ENCODE measurements at regions not wholly inside any gene's neighbourhood (a gene's known extent, or its start where the extent isn't known, plus 50 kb on each side); places are given as distances from the start of the nearest gene placed in this dataset.

DNA sequence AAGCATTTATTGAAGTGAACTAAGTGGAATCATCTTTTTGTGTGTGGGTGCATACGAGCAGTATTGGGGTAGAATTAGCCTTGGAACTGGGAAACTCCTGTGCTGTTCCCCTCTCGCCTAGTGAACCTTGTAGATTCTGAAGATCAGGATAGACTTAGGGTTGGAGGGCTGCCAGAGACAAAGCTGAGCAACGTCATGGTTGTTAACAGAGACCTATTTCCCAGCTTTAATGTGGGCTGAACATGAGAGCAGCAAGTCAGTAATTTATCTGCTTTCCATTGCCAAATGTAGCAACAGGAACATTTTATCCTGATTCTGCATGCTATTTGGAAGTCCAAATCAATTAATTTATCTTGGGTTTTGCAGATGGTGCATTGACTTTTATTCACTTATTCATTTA lies 246.6 kb downstream of the IL20RB start:
- DNase-seq (ENCODE audit: low read depth): no peak

DNA sequence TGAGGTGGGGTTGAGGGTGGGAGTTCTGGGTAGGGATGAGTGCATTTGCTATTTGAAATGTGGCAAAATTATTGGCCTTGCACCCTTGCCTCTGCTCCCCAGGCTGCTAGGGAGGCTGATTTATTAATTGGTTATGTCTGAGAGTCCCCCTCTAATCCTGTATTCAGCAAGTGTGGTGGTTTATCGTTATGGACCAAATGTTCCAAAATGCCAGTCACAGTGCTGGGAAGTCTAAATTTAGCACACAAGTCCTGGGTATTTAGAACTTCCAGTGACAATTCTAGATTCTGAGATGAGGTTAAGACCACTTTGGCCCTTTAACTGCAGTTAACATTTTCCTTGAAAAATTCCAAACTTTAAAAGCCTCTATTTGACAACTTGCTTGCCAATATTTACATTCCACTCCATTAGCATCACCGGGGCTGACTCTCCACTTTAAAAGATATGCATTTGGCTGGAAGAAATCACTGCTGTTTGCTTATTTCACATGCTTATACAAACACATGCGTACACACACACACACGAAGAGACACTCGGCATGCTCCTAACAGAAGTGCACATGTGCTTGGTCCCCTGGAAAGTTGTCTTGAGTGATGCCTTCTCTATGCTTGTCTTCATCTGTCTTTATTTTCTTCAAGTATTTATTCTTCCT lies 247.7 kb downstream of the IL20RB start:
- DNase-seq (ENCODE audit: low read depth): no peak

DNA sequence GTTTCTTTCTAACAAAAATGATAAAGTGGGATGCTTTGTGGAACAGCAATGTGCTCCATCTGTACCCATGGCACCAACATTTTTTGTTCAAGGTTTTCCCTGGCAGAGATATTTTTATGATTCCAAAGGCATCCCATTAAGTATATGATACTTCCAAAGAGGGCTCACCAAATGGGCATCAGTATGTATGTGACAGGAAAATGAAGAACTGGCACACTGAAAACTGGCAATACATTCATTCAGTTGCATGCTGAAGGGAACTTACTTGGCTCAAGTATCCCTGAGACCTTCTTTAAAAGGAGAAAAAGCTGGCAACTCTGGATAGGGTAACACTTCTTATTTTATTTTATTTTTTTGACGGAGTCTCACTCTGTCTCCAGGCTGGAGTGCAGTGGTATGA lies 249.8 kb downstream of the IL20RB start:
- DNase-seq (ENCODE audit: low read depth): no peak

DNA sequence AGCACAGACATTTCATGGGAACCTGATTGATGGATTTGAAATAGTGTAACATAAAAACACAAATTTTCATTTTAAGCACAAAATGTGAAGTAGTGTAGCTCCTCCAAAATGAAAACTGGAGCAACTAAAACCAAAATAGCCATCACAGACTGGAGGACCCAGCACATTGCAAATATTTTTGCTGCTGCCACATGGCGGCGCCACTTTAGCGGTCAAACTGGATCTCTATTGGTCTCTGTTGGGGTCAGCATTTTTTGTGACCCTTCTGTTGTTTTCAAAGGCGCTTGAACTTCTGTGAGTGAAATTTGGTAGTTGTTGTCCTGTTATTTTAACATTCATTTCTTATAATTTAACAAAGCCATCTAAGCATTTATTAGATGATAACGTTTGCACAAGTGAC lies 259.9 kb downstream of the IL20RB start:
- no peak for DNase-seq (ENCODE audit: low read depth)

DNA sequence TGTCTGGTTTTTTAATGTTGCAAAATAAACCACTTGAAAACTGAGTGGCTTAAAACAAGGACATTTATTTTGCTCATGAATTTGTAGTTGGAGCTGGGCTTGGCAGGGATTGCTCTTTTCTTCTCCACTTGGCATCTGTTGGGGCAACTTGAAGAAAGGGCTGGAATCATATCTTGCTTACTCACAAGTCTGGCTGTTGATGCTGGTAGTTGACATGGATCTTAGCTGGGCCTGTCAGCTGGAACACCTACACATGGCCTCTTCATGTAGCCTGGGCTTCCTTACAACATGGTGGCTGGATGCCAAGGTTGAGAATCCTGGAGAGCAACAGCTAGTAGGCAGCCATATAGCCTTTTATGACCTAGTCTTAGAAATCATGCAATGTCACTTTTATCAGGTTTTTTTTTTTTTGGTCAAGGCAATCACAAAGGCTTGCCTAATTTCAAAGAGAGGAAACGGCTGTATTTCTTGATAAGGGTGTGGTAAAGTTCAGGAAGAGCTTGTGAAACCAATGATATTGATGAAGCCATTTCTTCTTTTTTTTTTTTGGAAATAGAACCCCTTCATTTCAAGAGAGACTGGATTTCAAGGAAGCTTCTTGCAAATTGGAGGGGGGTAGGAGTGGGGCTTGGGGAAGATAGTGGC lies 262.1 kb downstream of the IL20RB start:
- no peak for DNase-seq (ENCODE audit: low read depth)

DNA sequence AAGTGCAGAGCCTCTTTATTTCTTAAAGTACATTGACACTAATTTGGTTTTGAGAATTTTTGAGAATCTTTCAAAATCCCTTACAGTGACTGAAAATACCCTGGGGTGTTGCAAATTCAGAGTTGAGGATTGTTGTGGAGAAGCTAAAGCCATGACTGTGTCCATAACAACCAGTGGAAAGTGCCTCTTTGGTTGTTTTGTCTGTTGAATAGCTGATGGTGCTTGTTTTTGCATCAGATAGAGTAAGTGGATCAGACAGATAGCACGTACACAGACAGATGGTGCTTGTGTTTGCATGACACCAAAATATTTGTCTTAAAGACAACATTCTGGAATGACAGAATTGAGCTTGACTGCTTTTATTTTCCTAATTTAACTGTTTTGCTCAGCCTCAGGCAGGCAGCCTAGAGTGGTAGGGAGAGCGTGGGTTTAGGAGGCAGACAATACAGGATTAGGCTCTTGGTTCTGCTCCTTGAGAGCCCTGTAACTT lies 265.0 kb downstream of the IL20RB start:
- DNase-seq (ENCODE audit: low read depth): no peak

DNA sequence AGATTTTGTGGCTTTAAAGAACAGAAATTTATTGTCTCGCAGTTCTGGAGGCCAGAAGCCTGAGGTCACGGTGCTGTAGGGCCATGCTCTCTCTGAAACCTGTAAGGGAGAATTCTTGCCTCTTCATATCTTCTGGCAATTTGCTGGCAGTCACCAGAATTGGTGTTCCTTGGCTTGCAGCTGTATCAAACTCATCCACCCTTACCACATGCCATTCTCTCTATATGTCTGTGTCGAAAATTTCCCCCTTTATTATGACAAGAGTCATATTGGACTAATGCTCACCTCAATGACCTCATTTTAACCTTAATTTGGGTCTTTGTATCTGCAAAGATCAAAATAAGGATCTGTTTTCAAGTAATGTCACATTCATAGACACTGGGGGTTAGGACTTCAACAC lies 266.7 kb downstream of the IL20RB start:
- DNase-seq (ENCODE audit: low read depth): no peak

DNA sequence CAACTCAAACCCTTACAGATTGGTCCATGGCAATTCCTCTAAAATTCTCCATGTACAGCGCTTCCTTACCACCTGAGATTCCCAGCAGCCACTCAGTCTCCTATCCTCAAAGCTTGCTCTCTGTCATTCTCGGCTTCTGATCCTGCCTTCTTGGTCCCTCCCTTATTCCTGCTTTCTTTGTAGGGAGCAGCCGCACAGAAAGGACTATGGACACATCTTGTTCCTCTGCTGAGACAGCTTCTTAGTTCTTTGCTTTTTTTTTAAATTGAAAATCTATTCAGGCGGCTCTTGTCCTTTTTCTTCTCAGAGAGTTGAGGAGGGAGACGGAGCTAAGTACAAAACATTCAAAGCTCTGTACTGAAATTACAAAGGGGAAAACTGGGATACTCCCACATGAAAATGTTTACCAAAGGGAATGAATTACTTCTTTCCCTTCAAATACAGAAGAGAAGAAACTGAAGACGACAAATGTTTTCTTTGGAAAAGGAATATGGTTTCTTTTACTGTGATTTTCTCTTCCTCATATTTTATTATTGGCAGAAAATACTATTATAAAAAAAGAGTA lies 285.1 kb downstream of the IL20RB start:
- DNase-seq (ENCODE audit: low read depth): no peak

DNA sequence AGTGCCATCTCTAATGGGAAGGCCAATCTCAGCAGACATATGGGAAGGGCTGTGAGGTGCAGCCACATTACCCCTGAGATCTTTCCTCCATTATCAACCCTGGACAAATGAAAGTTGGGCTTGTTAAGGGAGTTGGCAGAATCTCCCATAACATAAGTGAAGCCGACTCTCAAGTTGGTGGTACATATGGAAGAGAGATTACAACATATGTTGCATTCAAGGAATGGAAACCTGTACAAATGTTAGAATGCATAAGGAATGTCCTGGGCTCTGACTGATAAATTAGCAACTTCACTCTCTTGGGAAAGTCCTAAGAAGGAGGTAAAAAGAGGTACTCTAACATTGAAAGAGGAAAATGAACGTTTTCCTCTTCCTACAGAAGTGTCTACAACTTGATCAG lies 288.7 kb downstream of the IL20RB start:
- no peak for DNase-seq (ENCODE audit: low read depth)

DNA sequence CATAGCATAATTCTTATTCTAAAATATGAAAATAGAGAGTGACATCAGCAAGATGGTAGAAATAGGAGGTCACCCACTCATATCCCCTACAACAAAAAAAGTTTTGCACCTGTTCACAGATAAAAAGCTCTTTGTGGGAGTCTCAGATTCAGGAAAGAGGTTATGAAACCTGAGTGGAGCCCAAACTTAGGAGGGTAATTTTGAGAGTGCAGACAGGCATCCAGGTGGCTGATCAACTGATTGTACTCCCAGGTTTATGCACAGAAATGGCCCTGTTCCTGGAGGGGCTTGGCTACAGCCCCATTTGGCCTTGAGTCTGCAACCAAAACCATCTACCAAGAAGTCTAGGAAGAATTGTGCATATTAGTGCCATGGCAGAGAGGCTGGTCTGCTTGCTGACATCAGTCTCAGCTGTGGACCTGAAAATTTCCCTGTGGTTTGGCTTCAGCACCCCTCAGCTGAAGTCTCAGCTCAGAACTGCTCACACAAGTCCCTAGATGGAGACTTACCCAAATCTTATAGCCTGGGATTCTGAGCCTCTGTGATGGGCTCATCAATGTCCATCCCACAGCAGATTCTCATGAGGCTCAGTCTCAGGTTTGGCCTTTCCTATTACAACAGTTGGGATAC lies 291.6 kb downstream of the IL20RB start:
- no peak for DNase-seq (ENCODE audit: low read depth)

DNA sequence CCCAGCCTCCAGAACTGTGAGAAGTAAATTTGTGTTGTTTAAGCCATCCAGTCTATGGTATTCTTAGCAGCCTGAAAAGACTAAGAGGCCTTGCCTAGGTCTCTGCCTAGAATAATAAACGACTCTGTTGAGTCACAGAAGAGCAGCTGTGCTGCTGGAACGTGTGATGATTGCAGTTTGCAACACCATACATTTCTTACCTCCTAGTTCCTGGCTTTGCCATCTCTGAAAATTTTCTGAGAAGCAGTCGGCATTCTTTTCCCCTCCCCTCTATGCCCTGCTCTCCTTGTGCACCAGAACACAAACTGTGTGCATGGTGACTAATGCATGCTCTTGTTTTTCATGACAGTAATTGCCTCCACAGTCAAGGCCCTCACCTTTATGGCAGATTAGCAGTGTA lies 301.3 kb downstream of the IL20RB start:
- no peak for DNase-seq (ENCODE audit: low read depth)

DNA sequence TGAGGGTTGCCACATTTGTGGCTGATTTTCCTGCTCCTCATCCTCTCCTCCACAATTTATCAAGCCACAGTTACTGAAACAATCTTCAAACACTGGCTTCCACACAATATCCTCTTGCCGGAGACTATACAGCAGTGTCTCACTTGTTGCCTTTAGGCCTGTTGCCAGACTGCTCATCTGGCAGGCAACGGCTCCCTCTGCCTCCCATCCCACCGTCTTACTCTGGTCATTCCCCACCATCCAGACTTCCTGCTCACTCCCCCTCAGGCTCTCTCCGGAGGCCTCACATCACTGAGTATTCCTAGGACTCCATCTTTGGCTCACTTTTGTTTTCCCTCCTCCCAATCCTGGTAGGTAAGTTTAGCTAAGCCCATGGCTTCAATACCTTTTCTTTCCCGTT lies 301.9 kb downstream of the IL20RB start:
- no peak for DNase-seq (ENCODE audit: low read depth)

DNA sequence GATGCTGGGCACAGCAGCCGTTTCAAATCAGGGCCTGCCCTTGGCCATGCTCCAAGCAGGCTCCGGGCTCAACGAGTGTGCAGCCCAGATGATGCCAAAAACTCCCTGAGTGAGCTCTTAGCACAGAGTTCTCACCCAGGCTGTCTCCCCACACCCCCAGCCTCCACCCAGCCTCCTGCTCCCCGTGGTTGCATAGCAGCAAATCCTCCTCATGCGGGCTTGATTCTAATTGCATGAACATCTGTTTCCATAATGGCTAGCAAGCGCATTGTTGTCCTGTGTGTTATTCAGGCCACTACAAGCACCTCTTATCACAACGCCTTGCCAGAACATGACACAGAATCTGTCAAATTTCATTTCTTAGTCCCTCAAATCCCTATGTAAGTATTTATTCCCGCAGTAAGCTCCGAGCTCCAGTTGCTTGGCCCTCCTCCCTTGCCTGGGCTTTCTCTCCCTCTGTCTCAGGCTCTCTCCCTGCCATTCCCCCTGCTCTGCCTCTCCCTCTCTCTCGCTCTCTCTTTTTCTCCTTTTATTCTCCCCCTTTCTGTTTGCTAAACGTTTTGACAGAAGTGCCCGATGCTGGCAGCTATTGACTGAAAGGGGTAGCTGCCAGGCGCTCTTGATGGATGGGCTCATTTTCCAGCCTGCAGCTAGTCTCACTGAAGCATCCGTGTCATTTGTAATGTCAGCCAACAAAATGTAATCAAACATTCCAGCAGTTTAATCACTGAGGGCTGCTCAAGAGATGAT lies 306.5 kb downstream of the IL20RB start:
- no peak for DNase-seq (ENCODE audit: low read depth)

DNA sequence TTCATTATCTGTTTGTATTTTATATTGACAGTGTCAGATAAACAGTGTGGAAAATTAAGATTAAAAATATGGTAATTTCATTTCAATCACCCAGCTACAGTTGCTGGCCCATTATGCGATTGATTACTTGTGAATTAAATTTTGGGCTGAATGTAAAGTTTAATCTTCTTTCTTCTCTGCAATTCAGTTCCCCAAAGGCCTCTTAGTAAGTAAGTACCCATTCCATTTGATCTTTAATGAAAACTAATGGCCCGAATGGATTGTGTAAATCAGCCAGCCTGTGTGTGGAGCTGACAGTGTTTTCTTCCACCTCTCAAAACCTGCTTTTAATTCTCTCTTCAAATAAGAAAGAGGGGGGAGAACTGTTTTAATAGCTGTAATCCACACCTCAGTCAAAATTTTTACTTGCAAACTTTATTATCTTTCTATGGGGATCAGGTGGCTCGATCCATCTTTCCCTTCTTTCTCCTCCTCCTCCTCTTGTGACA lies 307.1 kb downstream of the IL20RB start:
- DNase-seq (ENCODE audit: low read depth): no peak

DNA sequence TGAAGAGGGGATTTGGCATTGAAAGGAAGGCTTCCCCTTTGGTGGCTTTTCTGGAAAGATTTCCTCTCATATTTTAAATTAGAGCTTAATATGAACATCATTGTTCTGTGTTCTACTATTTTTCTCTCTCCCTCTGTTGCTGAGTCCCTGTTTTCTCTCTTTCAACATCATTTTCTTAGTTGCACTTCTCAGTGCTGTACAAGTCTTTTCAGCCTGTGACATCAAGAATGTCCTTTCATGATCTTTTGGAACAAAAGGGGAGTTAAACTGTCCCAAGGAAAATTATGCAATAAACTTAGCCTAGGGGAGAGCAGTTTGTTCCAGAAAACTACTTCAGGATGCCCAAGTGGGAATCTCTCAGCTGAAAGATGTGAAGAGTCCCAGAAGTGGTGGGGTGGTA lies 325.1 kb downstream of the IL20RB start:
- DNase-seq (ENCODE audit: low read depth): no peak

DNA sequence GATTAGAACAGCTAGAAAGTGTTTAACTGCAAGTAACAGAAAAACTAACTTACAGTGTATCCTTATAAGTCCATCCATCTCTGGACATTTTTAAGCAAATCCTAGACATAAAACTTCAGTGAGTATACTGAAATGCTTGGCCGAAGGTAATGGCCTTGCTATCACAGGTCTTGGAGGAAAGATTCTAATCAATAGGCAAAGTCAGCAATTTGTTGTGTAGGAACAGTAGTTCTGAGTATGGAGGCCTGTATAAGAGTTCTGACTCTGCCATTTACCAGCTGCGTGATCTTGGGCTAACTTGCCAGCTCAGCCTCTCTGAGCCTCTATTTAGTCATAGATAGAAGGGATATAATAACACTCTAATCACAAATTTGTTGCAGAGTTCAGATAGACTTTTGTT lies 328.1 kb downstream of the IL20RB start:
- no peak for DNase-seq (ENCODE audit: low read depth)

DNA sequence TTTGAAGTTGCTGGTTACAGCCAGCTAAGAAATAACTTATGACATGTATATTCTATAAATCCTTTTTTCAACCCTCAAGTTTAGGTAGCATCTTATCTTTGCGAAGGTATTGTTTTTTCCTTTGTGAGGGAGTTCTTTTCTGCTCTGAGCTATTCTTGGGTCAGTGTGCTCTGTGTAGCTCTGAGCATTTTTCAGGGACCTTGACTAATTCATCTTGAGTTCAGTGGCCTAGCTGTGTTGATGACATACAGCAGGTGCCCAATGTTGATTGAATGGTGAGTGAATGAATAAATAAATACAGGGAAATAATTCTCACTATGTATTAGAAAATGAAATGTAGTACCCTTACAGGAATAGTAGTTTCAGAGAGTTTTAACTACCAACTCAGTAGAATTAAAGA lies 335.3 kb downstream of the IL20RB start:
- DNase-seq (ENCODE audit: low read depth): no peak

DNA sequence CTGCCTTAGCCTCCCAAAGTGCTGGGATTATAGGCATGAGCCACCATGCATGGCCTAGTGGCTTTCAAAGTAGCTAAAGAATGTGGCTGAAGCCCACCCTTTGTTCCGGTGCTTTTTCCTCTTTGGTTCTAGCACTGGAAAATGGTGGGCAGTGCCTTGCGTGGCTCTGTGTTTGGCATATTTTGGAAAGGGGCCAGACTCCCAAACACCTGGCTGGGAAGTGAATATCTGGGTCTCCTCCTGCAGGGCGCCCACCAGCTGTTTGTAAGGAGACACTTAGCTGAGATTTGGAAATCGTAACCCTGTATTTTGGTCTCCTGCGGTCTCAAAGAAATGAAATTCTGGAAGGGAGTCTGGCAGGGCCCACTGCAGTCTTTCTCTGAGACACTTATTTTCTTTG lies 336.4 kb downstream of the IL20RB start:
- DNase-seq (ENCODE audit: low read depth): no peak

DNA sequence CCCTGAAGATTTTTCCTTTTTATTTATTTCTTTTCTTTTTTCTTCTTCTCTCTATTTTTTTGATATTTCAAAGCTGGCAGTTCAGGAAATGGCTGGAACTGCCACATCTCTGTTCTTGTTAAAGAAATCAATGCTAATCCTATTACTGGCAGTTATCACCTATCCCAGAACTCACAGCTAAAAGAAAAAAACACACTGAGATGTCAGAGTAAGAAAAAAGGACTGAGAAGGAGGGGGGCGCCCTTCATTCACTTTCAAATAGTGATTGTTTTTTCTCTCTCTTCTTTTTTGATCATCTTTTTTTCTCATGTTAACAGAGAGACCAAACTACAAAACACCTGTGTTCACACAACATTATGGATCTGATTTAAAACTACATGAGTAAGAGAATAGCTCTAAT lies 337.1 kb downstream of the IL20RB start:
- DNase-seq (ENCODE audit: low read depth): no peak

DNA sequence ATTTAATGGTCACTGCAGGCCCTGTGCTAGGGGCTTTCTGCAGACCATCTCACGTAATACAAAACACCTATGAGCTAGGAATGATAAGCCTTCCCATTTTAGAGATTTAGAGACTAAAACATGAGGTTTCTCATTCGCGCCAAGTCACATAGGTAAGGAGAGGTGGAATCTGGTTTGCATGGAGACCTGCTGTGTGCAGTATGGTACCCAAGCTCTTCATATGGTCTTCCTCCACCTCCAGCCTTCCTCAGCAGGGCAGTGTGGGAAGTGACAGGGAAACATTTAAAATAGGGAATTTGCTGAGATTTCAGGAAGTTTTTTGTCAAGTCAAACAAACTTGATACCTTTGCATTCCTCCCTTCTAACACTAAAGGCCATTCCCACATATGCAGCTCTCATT lies 337.6 kb downstream of the IL20RB start:
- no peak for DNase-seq (ENCODE audit: low read depth)

DNA sequence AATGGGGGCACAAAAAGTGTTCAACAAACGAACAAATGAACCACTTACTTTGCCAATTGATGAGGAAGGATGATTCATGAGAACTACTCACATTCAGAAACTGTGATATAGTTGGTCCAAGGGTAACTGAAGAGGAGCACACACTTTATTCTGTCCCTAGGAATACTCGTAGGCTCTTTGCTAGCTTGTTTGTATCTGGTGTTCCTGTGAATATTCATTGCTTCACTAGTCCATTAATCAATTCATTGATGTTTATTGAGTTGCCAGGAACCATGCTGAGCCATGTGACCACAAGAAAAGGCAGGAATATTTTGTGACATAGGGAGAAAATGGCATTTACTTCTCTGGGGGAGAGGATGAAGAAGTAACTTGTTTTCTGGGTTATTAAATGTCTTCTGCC lies 338.3 kb downstream of the IL20RB start:
- no peak for DNase-seq (ENCODE audit: low read depth)

DNA sequence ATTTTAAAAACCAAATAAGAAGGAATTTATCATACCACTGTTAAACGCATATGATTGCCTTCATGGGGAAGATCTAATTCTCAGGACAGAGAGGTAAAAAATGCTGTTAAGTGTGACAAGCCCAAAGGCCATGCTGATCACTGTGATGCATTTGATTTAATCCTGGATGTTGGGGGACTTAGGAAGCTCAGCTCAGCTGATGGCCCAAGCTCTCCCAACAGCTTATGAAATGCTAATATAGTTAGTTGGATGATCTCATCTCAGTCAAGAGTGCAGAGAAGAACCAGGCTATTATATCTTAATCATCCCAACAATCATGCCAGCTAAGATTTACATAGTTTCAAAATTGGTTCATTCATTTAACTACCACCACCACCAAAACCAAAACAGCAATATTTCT lies 340.0 kb downstream of the IL20RB start:
- DNase-seq (ENCODE audit: low read depth): no peak
